ENCODE measurements at regions not wholly inside any gene's neighbourhood (a gene's known extent, or its start where the extent isn't known, plus 50 kb on each side); places are given as distances from the start of the nearest gene placed in this dataset.

- no CpG with 5 or more reads among the region's 2 CpGs for WGBS (ENCODE audit: extremely low coverage, insufficient read length, low lambda C conversion rate)
- H3T11ph ChIP-seq (ENCODE audit: low read length) = no peak overlapping the region
- Mint-ChIP-seq H3K4me3 (no peak overlapping the region), H3K9me3 (no peaks in the 10 kb centered on the region), H3K4me1 (peaks cover 4 to 5% of the 10 kb centered on the region in 2 experiments; a peak in 1 of 4 replicates), H3K27me3 (ENCODE audit: low read depth) (no peaks in the 10 kb centered on the region), H3K36me3 (ENCODE audit: insufficient read depth in 1 of 3, low read depth in 3 of 3) (no peaks in the 10 kb centered on the region; a peak in 1 of 7 replicates), H3K27ac (no peak overlapping the region)
- no peak overlapping the region for H4K91ac ChIP-seq (ENCODE audit: insufficient read length, low read depth, low read length)
- no peaks in the 10 kb centered on the region for H3K23me2 ChIP-seq (ENCODE audit: insufficient read length, low read depth, low read length, poor library complexity, severe bottlenecking)
- H4K8ac ChIP-seq (replicated peaks; ENCODE audit: insufficient read length, low read depth, low read length) = no peak overlapping the region
- H2BK12ac ChIP-seq (ENCODE audit: insufficient read length, low read depth, low read length) = no peak overlapping the region
- no peaks in the 10 kb centered on the region for H3K4me1 ChIP-seq (ENCODE audit: insufficient read depth, low read length)
- DNase-seq = no peak
- H4K20me1 ChIP-seq (ENCODE audit: control insufficient read depth, insufficient read depth, insufficient read length) = no peaks in the 10 kb centered on the region
- H3K18ac ChIP-seq (ENCODE audit: insufficient read length, low read depth, low read length) = no peak overlapping the region
- no peak overlapping the region for H3K56ac ChIP-seq (ENCODE audit: insufficient read length, low read depth, low read length)
- H2BK120ac ChIP-seq (ENCODE audit: low read depth, low read length, poor library complexity, severe bottlenecking) = no peak overlapping the region
- no peak overlapping the region for H2BK5ac ChIP-seq (ENCODE audit: insufficient read length, low read length)
- no peak overlapping the region for H3K4ac ChIP-seq (ENCODE audit: low read depth, low read length)
- H3K79me1 ChIP-seq (ENCODE audit: insufficient read depth, low read depth, low read length, poor library complexity, severe bottlenecking) = no peaks in the 10 kb centered on the region
- H2AFZ ChIP-seq (ENCODE audit: low read length) = no peak overlapping the region
- H2BK20ac ChIP-seq (ENCODE audit: low read depth, low read length, poor library complexity, severe bottlenecking) = no peak overlapping the region
- H3K27me3 ChIP-seq (ENCODE audit: insufficient read depth, low read length) = no peaks in the 10 kb centered on the region
- no peaks in the 10 kb centered on the region for H3K79me2 ChIP-seq (ENCODE audit: insufficient read depth, low read length)
- no peak overlapping the region for H3K14ac ChIP-seq (ENCODE audit: insufficient read depth, low read length)
- peak overlapping the region; percentile 37 for H3K9ac ChIP-seq (ENCODE audit: extremely low read depth, insufficient read length, low read length)
- H2AK5ac ChIP-seq (ENCODE audit: insufficient read length, low read length) = no peak overlapping the region
- no peak overlapping the region for H3K23ac ChIP-seq (ENCODE audit: insufficient read length, low read depth, low read length)
- H3K4me2 ChIP-seq (ENCODE audit: insufficient read depth, insufficient read length, low read length) = no peak overlapping the region
- no peak for TF ChIP-seq CTCF (conservative IDR thresholded peaks at IDR 0.05)
- no peak overlapping the region for H2BK15ac ChIP-seq (ENCODE audit: low read depth, low read length)
- no peaks in the 10 kb centered on the region for H3K9me3 ChIP-seq (ENCODE audit: control insufficient read depth, low read depth, low read length)
- no peak overlapping the region for H3K27ac ChIP-seq (ENCODE audit: insufficient read length, low read depth, low read length)
- no peak overlapping the region for H4K5ac ChIP-seq (ENCODE audit: insufficient read length, low read depth, low read length)
Measured at GRCh38 chr12:104846056-104846767, 111.9 kb downstream of the SLC41A2 start.
